SK-N-MC (cell line): ENCODE measurements at regions not wholly inside any gene's neighbourhood (a gene's known extent, or its start where the extent isn't known, plus 50 kb on each side); places are given as distances from the start of the nearest gene placed in this dataset.

Source experiments
- EZH2 ChIP-seq: fragments of 200-600 bp; sonication (generic); IDR thresholded peaks from one replicate; pipeline ENCODE4 v1.6.1; 2017; ENCODE audit warnings: antibody characterized with exemption
- POLR2AphosphoS5 ChIP-seq: IDR thresholded peaks from 2 replicates; pipeline ENCODE4 v1.6.1; 2012; ENCODE audit warnings: mild to moderate bottlenecking, low read depth, low read length, borderline replicate concordance

GRCh38 chr10:130394832-130395231 is 258.6 kb downstream of the GLRX3 start:
- no peak for TF ChIP-seq EZH2
- TF ChIP-seq POLR2AphosphoS5, result no peak
